ENCODE measurements at regions not wholly inside any gene's neighbourhood (a gene's known extent, or its start where the extent isn't known, plus 50 kb on each side); places are given as distances from the start of the nearest gene placed in this dataset.
A peak's percentile ranks its signal among the peaks of the same experiment; 100 is the strongest.
"Not testable (repeated sequence)": the region's sequence is repeated elsewhere in the genome, so short reads cannot be mapped to it uniquely, and the experiment has no call there.

DNA sequence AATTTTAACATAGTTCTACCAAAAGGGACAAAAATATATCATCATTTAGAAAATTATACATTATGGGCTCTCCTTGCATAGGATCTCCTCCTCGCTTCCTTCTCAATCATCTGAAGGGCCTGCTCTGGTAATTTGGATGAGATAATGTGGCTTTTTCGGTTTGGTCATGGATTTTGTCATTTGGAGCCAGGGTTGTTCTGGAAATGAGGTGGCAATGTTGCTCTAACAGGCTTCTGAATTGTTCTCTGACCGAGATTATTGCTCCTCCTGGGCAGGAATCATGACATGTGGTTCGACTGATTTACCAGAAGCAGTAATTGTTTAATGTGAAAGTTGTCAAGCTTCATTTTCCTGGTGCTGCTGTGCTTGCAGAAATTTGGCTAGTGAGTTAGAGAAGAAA lies 194.7 kb upstream of the ERBB4 start:
- H3K27me3 Mint-ChIP-seq: peaks cover 4% of the 10 kb centered on the region
- peaks cover 7% of the 10 kb centered on the region for H3K4me1 Mint-ChIP-seq
- no peak overlapping the region for H3K27ac Mint-ChIP-seq
- no peak for ATAC-seq
- no peaks in the 10 kb centered on the region for H3K36me3 Mint-ChIP-seq (ENCODE audit: low read depth)
- H3K9me3 Mint-ChIP-seq: no peaks in the 10 kb centered on the region
- H3K4me3 Mint-ChIP-seq: no peak overlapping the region
- no peak for DNase-seq

DNA sequence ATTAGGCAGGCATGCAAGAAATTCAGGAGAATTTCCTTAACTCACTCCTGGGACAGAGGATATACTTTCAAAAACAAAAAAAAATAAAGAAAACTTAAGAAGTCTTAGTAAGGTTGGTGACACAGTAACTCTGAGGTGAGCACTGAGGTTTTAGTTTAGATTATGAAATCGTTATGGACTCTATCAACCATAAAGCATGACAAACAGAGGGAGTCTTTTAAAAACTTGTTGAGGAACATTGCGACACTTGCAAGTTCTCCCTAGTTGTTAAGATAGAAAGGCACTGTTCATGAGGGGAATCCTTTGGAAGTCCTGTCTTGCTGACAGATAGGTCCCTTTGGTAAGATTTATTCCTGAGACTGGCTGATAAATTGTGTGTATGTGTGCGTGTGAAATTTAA lies 194.3 kb upstream of the ERBB4 start:
- Mint-ChIP-seq H3K36me3 (ENCODE audit: low read depth) (no peaks in the 10 kb centered on the region), H3K4me1 (peaks cover 7% of the 10 kb centered on the region), H3K27ac (no peak overlapping the region), H3K4me3 (no peak overlapping the region), H3K9me3 (no peaks in the 10 kb centered on the region), H3K27me3 (peaks cover 3% of the 10 kb centered on the region)
- ATAC-seq (no peak), DNase-seq (no peak)

DNA sequence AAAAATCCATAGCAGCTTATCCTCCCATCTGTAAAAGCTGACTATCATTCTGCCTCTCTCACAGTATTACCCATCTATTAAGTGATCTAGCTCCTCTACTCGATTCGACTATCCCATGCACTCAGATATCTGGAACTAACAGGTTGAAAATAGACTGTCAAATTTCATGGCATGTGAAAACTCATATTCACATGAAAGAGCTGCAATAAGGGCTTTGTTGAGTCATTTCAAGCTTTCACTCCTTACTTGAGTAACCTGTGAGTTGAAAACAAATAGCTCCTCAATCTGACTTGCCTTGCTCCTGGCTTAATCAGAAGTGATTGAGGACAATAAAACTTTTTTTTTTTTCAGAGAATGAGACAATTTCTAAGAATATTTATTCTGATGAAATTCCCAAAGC lies 192.4 kb upstream of the ERBB4 start:
- Mint-ChIP-seq H3K4me3 (no peak overlapping the region), H3K27ac (no peak overlapping the region)
- ATAC-seq: peak; percentile 40

DNA sequence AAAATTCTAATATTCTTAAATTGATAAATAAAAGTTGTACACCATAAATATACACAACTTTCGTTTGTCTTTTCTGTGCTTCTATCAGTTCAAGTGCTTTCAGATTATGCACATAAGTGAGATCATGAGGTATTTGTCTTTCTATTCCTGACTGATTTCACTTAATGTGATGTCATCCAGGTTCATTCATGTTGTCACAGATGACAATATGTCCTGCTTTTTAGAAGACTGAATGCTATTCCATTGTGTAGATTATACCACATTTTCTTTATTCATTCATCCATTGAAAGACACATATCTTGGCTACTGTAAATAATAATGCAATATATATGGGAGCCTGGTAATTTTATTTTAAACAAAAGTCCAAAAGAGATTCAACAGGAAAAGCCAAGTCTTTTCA lies 190.1 kb upstream of the ERBB4 start:
- ATAC-seq (no peak), DNase-seq (no peak)
- H3K27me3 Mint-ChIP-seq: peaks cover 3% of the 10 kb centered on the region
- no peak overlapping the region for H3K27ac Mint-ChIP-seq
- H3K36me3 Mint-ChIP-seq (ENCODE audit: low read depth): no peaks in the 10 kb centered on the region
- H3K4me3 Mint-ChIP-seq: no peak overlapping the region
- peaks cover 4% of the 10 kb centered on the region for H3K9me3 Mint-ChIP-seq
- H3K4me1 Mint-ChIP-seq: peaks cover 12% of the 10 kb centered on the region

More for the DNA sequence above, 192.4 kb upstream of the ERBB4 start:
- H3K4me1 Mint-ChIP-seq: peaks cover 9% of the 10 kb centered on the region
- no peak for DNase-seq
- peaks cover 3% of the 10 kb centered on the region for H3K27me3 Mint-ChIP-seq
- no peaks in the 10 kb centered on the region for H3K9me3 Mint-ChIP-seq
- no peaks in the 10 kb centered on the region for H3K36me3 Mint-ChIP-seq (ENCODE audit: low read depth)

DNA sequence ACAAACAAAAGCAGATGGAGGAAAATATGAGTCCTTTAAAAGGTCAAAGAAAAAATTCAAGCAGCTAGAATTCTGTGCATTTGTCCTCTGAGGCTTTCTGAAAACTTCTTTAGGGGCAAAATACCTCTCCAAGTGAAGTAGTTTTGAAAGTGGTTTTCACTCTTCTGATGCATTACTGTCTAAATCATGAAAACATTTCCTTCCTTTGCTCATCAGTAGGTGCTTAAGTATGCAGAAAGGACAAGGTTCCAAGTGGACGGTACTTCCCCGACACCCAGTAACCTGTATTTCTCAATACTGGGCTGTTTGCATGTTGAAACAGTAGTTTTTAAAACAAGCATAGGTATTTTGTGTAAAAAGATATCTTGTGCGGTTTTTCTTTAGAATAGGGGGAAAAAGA lies 189.1 kb upstream of the ERBB4 start:
- Mint-ChIP-seq H3K36me3 (ENCODE audit: low read depth) (no peaks in the 10 kb centered on the region), H3K27me3 (no peaks in the 10 kb centered on the region), H3K4me3 (no peak overlapping the region), H3K9me3 (peaks cover 4% of the 10 kb centered on the region), H3K4me1 (peaks cover 17% of the 10 kb centered on the region), H3K27ac (no peak overlapping the region)
- no peak for DNase-seq
- ATAC-seq: peak; percentile 75

DNA sequence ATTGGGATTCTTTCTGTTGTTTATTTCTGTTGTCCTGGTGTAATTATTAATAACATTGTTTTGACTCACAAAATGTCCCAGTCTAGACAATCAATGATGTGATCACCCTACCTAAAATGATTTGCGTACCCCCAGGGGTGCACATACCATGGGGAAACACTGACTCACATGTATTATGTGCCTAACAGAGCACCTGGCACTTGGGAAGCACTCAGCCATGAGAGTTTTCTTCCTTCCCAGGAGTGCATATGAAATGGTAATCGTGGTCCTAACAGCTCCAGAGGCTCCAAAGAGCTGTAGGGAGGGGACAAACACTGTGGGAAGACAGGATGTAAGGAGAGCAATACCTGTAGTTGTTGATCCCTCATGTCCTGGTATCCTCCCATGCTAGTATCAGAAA lies 187.8 kb upstream of the ERBB4 start:
- Mint-ChIP-seq H3K4me1 (peaks cover 20% of the 10 kb centered on the region), H3K36me3 (ENCODE audit: low read depth) (no peaks in the 10 kb centered on the region), H3K9me3 (peaks cover 4% of the 10 kb centered on the region), H3K4me3 (no peak overlapping the region), H3K27me3 (no peaks in the 10 kb centered on the region), H3K27ac (no peak overlapping the region)
- no peak for DNase-seq
- no peak for ATAC-seq

DNA sequence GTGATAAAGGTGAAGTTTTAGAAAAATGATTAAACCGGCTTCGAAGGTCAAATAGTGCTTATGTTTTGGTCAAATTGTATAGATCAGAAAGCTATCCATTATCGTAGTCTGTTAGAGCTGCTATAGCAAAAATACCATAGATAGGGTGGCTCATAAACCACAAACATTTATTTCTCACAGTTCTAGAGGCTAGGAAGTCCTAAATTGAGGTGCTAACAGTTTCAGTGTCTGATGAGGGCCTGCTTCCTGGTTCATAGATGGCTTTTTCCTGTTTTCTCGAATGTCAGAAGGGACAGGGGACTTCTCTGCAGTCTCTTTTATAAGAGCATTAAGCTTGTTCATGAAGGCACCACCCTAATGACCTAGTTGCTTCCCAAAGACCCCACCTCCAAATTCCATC lies 186.6 kb upstream of the ERBB4 start:
- H3K9me3 Mint-ChIP-seq: peaks cover 4% of the 10 kb centered on the region
- H3K27ac Mint-ChIP-seq: no peak overlapping the region
- DNase-seq (no peak), ATAC-seq (no peak)
- no peaks in the 10 kb centered on the region for H3K27me3 Mint-ChIP-seq
- H3K36me3 Mint-ChIP-seq (ENCODE audit: low read depth): no peaks in the 10 kb centered on the region
- peaks cover 12% of the 10 kb centered on the region for H3K4me1 Mint-ChIP-seq
- no peak overlapping the region for H3K4me3 Mint-ChIP-seq

DNA sequence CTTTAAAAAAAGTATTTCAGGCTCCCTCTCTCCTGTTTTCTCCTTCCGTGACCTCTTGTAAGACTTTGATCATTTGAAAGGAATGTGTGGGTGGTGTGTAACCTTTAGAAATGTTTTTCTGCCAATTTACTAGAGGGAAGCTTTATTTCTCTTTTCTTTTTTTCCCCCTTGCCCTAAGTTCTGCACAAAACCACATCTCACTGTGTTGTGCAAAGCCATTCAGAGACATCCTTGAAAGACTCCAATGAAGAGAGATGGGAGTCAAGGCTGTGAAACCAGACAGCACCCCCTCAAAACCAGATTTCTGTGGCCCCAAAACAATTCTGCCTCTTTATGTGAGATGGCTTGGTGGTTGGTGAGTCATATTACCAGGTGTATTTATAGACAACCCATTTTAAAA lies 184.6 kb upstream of the ERBB4 start:
- no peak overlapping the region for H3K4me3 Mint-ChIP-seq
- H3K27me3 Mint-ChIP-seq: no peaks in the 10 kb centered on the region
- H3K4me1 Mint-ChIP-seq: peaks cover 12% of the 10 kb centered on the region
- H3K9me3 Mint-ChIP-seq: peaks cover 4% of the 10 kb centered on the region
- ATAC-seq (peak; percentile 26), DNase-seq (no peak)
- H3K27ac Mint-ChIP-seq: no peak overlapping the region
- no peaks in the 10 kb centered on the region for H3K36me3 Mint-ChIP-seq (ENCODE audit: low read depth)

DNA sequence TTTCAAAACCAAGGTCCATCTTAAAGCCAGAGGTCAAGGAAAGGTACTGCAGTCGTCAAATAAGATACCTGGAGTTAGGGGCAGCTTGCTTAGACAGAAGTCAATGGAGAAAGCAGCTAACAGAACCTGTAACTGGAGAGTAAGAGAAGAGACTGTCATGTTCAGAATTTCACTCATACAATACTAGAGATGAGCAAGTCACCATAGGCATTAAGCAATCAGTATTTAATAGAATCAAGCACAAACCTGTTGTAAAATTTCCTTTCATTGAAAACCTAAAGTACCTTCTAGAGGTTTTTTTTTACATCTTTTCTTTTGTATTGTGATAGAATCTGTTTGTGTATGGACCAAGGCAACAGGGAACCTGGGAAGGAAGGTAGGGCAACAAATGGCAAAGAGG lies 183.4 kb upstream of the ERBB4 start:
- Mint-ChIP-seq H3K9me3 (peaks cover 4% of the 10 kb centered on the region), H3K27ac (no peak overlapping the region), H3K27me3 (no peaks in the 10 kb centered on the region), H3K4me1 (peaks cover 10% of the 10 kb centered on the region), H3K4me3 (no peak overlapping the region), H3K36me3 (ENCODE audit: low read depth) (no peaks in the 10 kb centered on the region)
- ATAC-seq: no peak
- DNase-seq: no peak

DNA sequence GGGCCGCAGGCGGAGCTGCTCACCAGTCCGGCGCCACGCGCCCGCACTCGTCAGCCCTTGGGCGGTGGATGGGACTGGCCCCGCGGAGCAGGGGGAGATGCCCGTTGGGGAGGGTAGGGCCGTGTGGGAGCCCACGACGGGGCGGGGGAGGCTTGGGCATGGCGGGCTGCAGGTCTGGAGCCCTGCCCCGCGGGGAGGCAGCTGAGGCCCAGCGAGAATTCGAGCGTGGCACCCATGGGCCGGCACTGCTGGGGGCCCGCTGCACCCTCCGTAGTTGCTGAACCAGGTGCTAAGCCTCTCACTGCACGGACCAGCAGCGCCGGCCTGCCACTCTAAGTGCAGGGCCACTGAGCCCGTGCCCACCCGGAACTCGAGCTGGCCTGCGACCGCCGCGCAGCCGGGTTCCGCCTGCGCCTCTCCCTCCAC lies 182.4 kb upstream of the ERBB4 start:
- H3K36me3 Mint-ChIP-seq (ENCODE audit: low read depth): no peaks in the 10 kb centered on the region
- ATAC-seq: no peak
- H3K9me3 Mint-ChIP-seq: peaks cover 4% of the 10 kb centered on the region
- H3K4me3 Mint-ChIP-seq: no peak overlapping the region
- peaks cover 10% of the 10 kb centered on the region for H3K4me1 Mint-ChIP-seq
- no peak overlapping the region for H3K27ac Mint-ChIP-seq
- no peak for DNase-seq
- H3K27me3 Mint-ChIP-seq: no peaks in the 10 kb centered on the region

DNA sequence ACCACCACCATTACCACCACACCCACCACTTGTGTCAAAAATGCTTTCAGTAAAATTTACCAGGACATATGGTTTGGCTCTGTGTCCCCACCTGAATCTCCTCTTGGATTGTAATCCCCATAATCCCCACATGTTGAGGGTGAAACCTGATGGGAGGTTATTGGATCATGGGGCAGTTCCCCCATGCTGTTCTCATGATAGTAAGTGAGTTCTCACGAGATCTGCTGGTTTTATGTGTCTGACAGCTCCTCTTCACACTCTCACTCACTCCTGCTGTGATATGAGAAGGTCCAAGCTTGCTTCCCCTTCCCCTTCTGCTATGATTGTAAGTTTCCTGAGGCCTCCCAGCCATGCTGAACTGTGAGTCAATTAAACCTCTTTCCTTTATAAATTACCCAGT lies 176.8 kb upstream of the ERBB4 start:
- not testable (repeated sequence) for H3K9me3 Mint-ChIP-seq; DNase-seq; H3K36me3 Mint-ChIP-seq (ENCODE audit: low read depth); ATAC-seq; H3K4me3 Mint-ChIP-seq; H3K4me1 Mint-ChIP-seq; H3K27ac Mint-ChIP-seq; H3K27me3 Mint-ChIP-seq

DNA sequence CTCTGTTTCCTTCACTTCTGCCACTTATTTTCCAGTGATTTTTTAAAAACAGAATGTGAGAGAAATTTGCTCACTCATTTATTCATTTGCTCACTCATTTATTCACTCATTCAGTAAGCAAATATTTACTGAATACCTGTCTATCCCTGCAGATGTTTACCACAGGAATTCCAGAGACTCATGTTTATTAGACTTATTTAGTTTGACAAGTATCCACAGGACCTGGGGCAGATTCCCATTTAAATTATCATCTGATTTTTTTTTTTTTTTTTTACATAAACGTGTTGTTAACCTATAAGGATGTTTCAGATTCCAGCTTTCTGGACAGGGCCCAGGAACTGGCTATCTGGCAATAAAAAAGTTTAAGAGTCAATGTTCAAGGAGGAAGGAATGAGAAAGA lies 175.1 kb upstream of the ERBB4 start:
- no peak overlapping the region for H3K4me3 Mint-ChIP-seq
- H3K36me3 Mint-ChIP-seq (ENCODE audit: low read depth): no peaks in the 10 kb centered on the region
- H3K27me3 Mint-ChIP-seq: no peaks in the 10 kb centered on the region
- no peaks in the 10 kb centered on the region for H3K4me1 Mint-ChIP-seq
- H3K9me3 Mint-ChIP-seq: no peaks in the 10 kb centered on the region
- ATAC-seq (no peak), DNase-seq (no peak)
- H3K27ac Mint-ChIP-seq: no peak overlapping the region

DNA sequence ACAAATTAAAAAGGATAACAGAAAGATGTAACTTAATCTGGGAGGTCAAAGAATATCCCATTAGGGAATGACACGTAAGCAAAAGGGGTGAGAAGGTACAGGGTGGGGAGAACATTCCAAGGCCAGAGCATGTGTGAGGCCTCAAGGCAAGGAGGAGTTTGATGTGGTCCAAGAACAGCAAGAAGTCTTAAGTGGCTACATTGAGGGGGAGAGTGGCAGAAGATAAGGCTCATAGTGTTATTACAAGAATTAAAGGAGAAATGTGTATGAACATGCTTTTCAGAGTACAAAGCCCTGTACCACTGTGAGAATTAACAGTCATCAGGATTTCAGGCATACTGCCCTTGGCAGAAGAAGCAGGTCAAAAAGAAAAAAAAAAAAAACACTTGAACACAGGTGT lies 174.4 kb upstream of the ERBB4 start:
- no peaks in the 10 kb centered on the region for H3K27me3 Mint-ChIP-seq
- no peaks in the 10 kb centered on the region for H3K36me3 Mint-ChIP-seq (ENCODE audit: low read depth)
- H3K4me3 Mint-ChIP-seq: no peak overlapping the region
- H3K27ac Mint-ChIP-seq: no peak overlapping the region
- ATAC-seq (no peak), DNase-seq (no peak)
- H3K9me3 Mint-ChIP-seq: no peaks in the 10 kb centered on the region
- no peaks in the 10 kb centered on the region for H3K4me1 Mint-ChIP-seq

DNA sequence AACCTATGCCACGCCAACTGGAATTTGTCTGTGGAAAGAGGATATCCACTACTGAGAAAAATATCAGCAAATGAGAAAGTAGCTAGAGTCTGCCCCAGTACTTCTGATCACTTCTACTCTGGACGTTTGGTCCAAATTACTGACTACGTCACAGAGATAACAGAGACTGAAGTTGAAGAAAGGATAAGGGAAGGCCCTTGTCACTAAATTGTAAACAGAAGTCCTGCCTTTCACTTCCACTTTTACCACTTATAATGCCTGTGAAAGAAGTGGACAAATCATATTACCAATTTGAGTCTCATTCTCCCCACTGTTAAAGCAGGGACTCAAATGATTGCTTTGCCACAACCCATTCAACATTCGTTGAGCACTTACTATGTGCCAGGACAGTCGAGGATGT lies 173.9 kb upstream of the ERBB4 start:
- Mint-ChIP-seq H3K4me3 (no peak overlapping the region), H3K27me3 (no peaks in the 10 kb centered on the region), H3K9me3 (no peaks in the 10 kb centered on the region), H3K36me3 (ENCODE audit: low read depth) (no peaks in the 10 kb centered on the region), H3K27ac (no peak overlapping the region), H3K4me1 (no peaks in the 10 kb centered on the region)
- ATAC-seq (no peak), DNase-seq (no peak)

DNA sequence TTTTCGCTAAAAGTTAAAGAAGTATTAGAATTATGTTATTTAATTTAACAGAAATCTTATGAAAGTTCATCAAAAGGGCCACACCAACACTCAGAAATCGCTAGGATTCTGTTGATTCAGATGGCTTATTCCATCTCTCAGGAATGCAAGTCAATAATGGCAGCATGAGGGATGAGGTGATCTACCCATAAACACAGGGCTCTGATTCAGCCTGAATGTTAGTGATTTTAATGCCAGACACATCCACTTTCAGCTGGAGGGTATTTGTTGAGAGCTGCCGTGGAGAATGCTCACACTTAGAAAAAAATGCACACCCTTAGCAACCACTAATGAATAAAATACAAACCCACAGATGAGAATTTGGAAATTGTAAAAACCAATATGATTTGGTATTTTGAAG lies 173.3 kb upstream of the ERBB4 start:
- no peak overlapping the region for H3K4me3 Mint-ChIP-seq
- ATAC-seq: no peak
- H3K9me3 Mint-ChIP-seq: no peaks in the 10 kb centered on the region
- no peak overlapping the region for H3K27ac Mint-ChIP-seq
- no peaks in the 10 kb centered on the region for H3K4me1 Mint-ChIP-seq
- H3K27me3 Mint-ChIP-seq: no peaks in the 10 kb centered on the region
- no peaks in the 10 kb centered on the region for H3K36me3 Mint-ChIP-seq (ENCODE audit: low read depth)
- no peak for DNase-seq

DNA sequence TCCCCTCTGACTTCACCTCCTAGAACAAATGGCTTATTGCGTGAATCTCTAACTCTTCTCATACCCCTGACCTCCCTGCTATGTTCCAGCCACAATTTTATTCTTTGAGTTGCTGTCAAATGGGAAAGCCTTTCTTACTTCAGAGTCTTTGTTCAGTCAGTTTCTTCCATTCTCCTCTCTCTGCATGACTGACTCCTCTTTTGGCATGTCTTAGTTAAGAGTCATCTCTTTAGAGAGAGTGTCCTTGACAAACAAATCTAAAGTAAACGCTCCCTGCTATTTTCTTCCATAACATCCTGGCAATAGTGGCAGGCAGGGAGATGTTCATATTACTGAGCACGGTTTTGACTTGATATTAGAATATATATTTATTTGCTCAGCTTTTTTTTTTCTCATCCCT lies 170.7 kb upstream of the ERBB4 start:
- Mint-ChIP-seq H3K9me3 (no peaks in the 10 kb centered on the region), H3K36me3 (ENCODE audit: low read depth) (no peaks in the 10 kb centered on the region), H3K27ac (no peak overlapping the region), H3K4me3 (no peak overlapping the region), H3K27me3 (no peaks in the 10 kb centered on the region), H3K4me1 (no peaks in the 10 kb centered on the region)
- DNase-seq (no peak), ATAC-seq (no peak)

Measured in activated naive CD8-positive, alpha-beta T cell treated with anti-CD3 and anti-CD28 coated beads, Interleukin-2, amount 50 U/mL, for 24 hours (primary cell).